Nephron progenitor cell (in vitro differentiated cells): ENCODE measurements at regions not wholly inside any gene's neighbourhood (a gene's known extent, or its start where the extent isn't known, plus 50 kb on each side); places are given as distances from the start of the nearest gene placed in this dataset.

Experiments used
- DNase-seq: peaks from one replicate; pipeline ENCODE4 v3.0.0; 2021
- H3K27ac Mint-ChIP-seq: 2 replicates; pipeline ENCODE4 v1.8.0; 2021; ENCODE audit warnings: mild to moderate bottlenecking, moderate library complexity, mixed read lengths
- H3K27me3 Mint-ChIP-seq: 2 replicates; pipeline ENCODE4 v1.8.0; 2021; ENCODE audit warnings: mild to moderate bottlenecking, low read depth, mixed read lengths; ENCODE audit not compliant: poor library complexity
- H3K36me3 Mint-ChIP-seq: 2 replicates; pipeline ENCODE4 v1.8.0; 2021; ENCODE audit warnings: low read depth, mixed read lengths
- H3K4me1 Mint-ChIP-seq: 2 replicates; pipeline ENCODE4 v1.8.0; 2021; ENCODE audit warnings: mixed read lengths
- H3K4me3 Mint-ChIP-seq: 2 replicates; pipeline ENCODE4 v1.8.0; 2021; ENCODE audit warnings: mild to moderate bottlenecking, moderate library complexity, mixed read lengths
- H3K9me3 Mint-ChIP-seq: 2 replicates; pipeline ENCODE4 v1.8.0; 2021; ENCODE audit warnings: mild to moderate bottlenecking, moderate library complexity, mixed read lengths
- CTCF ChIP-seq: fragments of 200-600 bp; sonication (generic); IDR thresholded peaks from 2 replicates; pipeline ENCODE4 v1.5.0; 2021; ENCODE audit warnings: antibody characterized with exemption

- H3K27ac Mint-ChIP-seq = no peak overlapping the region
- no peaks in the 10 kb centered on the region for H3K4me1 Mint-ChIP-seq
- peaks cover 18% of the 10 kb centered on the region for H3K9me3 Mint-ChIP-seq
- H3K27me3 Mint-ChIP-seq = no peaks in the 10 kb centered on the region
- no peak for TF ChIP-seq CTCF
- no peak for DNase-seq
- H3K4me3 Mint-ChIP-seq = no peak overlapping the region
- no peaks in the 10 kb centered on the region for H3K36me3 Mint-ChIP-seq
Measured at GRCh38 chr7:70867513-70867912, 264.4 kb upstream of the GALNT17 start.

GRCh38 chr7:70870349-70870748, 261.6 kb upstream of the GALNT17 start:
- Mint-ChIP-seq H3K4me3 (no peak overlapping the region), H3K36me3 (no peaks in the 10 kb centered on the region), H3K4me1 (no peaks in the 10 kb centered on the region), H3K27me3 (no peaks in the 10 kb centered on the region), H3K27ac (peak overlapping the region; percentile 31), H3K9me3 (peaks cover 15% of the 10 kb centered on the region)
- TF ChIP-seq CTCF = no peak
- DNase-seq = no peak

GRCh38 chr7:70872188-70872587, 259.8 kb upstream of the GALNT17 start:
- H3K27me3 Mint-ChIP-seq = no peaks in the 10 kb centered on the region
- DNase-seq = no peak
- peaks cover 19% of the 10 kb centered on the region for H3K9me3 Mint-ChIP-seq
- no peaks in the 10 kb centered on the region for H3K36me3 Mint-ChIP-seq
- no peak overlapping the region for H3K27ac Mint-ChIP-seq
- TF ChIP-seq CTCF = no peak
- H3K4me1 Mint-ChIP-seq = no peaks in the 10 kb centered on the region
- H3K4me3 Mint-ChIP-seq = no peak overlapping the region

- H3K27ac Mint-ChIP-seq = no peak overlapping the region
Measured at GRCh38 chr7:70881167-70881847, 250.6 kb upstream of the GALNT17 start.

GRCh38 chr7:70883750-70884439, 248.0 kb upstream of the GALNT17 start:
- TF ChIP-seq CTCF = no peak
- Mint-ChIP-seq H3K27me3 (peaks cover 4% of the 10 kb centered on the region), H3K27ac (no peak overlapping the region), H3K9me3 (peaks cover 17% of the 10 kb centered on the region), H3K36me3 (no peaks in the 10 kb centered on the region), H3K4me1 (peaks cover 10% of the 10 kb centered on the region), H3K4me3 (no peak overlapping the region)
- no peak for DNase-seq

More at GRCh38 chr7:70881167-70881847, 250.6 kb upstream of the GALNT17 start:
- no peak for DNase-seq
- Mint-ChIP-seq H3K9me3 (peaks cover 16% of the 10 kb centered on the region), H3K27me3 (peaks cover 4% of the 10 kb centered on the region), H3K36me3 (no peaks in the 10 kb centered on the region), H3K4me3 (no peak overlapping the region), H3K4me1 (peaks cover 10% of the 10 kb centered on the region)
- TF ChIP-seq CTCF = no peak

- no peak for TF ChIP-seq CTCF
- no peak overlapping the region for H3K27ac Mint-ChIP-seq
- H3K27me3 Mint-ChIP-seq = peaks cover 4% of the 10 kb centered on the region
- no peaks in the 10 kb centered on the region for H3K36me3 Mint-ChIP-seq
- DNase-seq = no peak
- H3K4me3 Mint-ChIP-seq = no peak overlapping the region
- peaks cover 10% of the 10 kb centered on the region for H3K4me1 Mint-ChIP-seq
- peaks cover 15% of the 10 kb centered on the region for H3K9me3 Mint-ChIP-seq
Measured at GRCh38 chr7:70884440-70884764, 247.5 kb upstream of the GALNT17 start.
